ENCODE measurements at regions not wholly inside any gene's neighbourhood (a gene's known extent, or its start where the extent isn't known, plus 50 kb on each side); places are given as distances from the start of the nearest gene placed in this dataset.
A peak's percentile ranks its signal among the peaks of the same experiment; 100 is the strongest.

- peak; percentile 64; the same call in 1 of the 2 replicates for TF ChIP-seq PATZ1 (tag by site-specific recombination; IDR thresholded peaks at IDR 0.05)
- TF ChIP-seq OSR2 (tag by site-specific recombination; IDR thresholded peaks at IDR 0.05): peak; percentile 39; the same call in 1 of the 2 replicates
- peak; percentile 44; the same call in 1 of the 2 replicates for TF ChIP-seq ZFP69B (tag by site-specific recombination; IDR thresholded peaks at IDR 0.05)
- 0 out of 2 replicates have a peak, but pooled peaks have one; percentile 10 for TF ChIP-seq GLIS1 (tag by site-specific recombination; IDR thresholded peaks at IDR 0.05)
- TF ChIP-seq ZBTB48 (tag by site-specific recombination; IDR thresholded peaks at IDR 0.05): peak; percentile 92
- peak; percentile 66; the same call in 1 of the 2 replicates for TF ChIP-seq HIC1 (tag by site-specific recombination; IDR thresholded peaks at IDR 0.05)
- no peak for TF ChIP-seq ZBTB6 (tag by site-specific recombination; IDR thresholded peaks at IDR 0.05)
- peak; percentile 28; the same call in 1 of the 2 replicates for TF ChIP-seq ZNF518A (tag by site-specific recombination; conservative IDR thresholded peaks at IDR 0.05; ENCODE audit: low read depth)
- peak; percentile 84 for TF ChIP-seq IKZF3 (tag by site-specific recombination; IDR thresholded peaks at IDR 0.05)
- peak; percentile 53 for TF ChIP-seq ZNF629 (tag by site-specific recombination; IDR thresholded peaks at IDR 0.05)
- TF ChIP-seq, protein P1, sequence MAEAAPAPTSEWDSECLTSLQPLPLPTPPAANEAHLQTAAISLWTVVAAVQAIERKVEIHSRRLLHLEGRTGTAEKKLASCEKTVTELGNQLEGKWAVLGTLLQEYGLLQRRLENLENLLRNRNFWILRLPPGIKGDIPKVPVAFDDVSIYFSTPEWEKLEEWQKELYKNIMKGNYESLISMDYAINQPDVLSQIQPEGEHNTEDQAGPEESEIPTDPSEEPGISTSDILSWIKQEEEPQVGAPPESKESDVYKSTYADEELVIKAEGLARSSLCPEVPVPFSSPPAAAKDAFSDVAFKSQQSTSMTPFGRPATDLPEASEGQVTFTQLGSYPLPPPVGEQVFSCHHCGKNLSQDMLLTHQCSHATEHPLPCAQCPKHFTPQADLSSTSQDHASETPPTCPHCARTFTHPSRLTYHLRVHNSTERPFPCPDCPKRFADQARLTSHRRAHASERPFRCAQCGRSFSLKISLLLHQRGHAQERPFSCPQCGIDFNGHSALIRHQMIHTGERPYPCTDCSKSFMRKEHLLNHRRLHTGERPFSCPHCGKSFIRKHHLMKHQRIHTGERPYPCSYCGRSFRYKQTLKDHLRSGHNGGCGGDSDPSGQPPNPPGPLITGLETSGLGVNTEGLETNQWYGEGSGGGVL (tag by site-specific recombination; IDR thresholded peaks at IDR 0.05): peak; percentile 37
- TF ChIP-seq ZNF157 (tag by site-specific recombination; IDR thresholded peaks at IDR 0.05): no peak
- TF ChIP-seq ZNF843 (tag by site-specific recombination; IDR thresholded peaks at IDR 0.05): no peak
- peak; percentile 64 for TF ChIP-seq KLF1 (tag by site-specific recombination; IDR thresholded peaks at IDR 0.05)
- TF ChIP-seq, protein P2, sequence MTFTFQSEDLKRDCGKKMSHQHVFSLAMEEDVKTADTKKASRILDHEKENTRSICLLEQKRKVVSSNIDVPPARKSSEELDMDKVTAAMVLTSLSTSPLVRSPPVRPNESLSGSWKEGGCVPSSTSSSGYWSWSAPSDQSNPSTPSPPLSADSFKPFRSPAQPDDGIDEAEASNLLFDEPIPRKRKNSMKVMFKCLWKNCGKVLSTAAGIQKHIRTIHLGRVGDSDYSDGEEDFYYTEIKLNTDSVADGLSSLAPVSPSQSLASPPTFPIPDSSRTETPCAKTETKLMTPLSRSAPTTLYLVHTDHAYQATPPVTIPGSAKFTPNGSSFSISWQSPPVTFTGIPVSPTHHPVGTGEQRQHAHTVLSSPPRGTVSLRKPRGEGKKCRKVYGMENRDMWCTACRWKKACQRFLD (tag by site-specific recombination; IDR thresholded peaks at IDR 0.05): no peak
- peak; percentile 78 for TF ChIP-seq PRDM10 (tag by site-specific recombination; IDR thresholded peaks at IDR 0.05)
- TF ChIP-seq ZNF600 (tag by site-specific recombination; IDR thresholded peaks at IDR 0.05): no peak
- TF ChIP-seq ZBTB20 (tag by site-specific recombination; IDR thresholded peaks at IDR 0.05): 0 out of 2 replicates have a peak, but pooled peaks have one; percentile 29
These were observed 189.9 kb upstream of the THRB start (continued) for GRCh38 chr3:24684506-24685023.

Measured in HEK293 (cell line).